K562 (cell line): ENCODE measurements at regions not wholly inside any gene's neighbourhood (a gene's known extent, or its start where the extent isn't known, plus 50 kb on each side); places are given as distances from the start of the nearest gene placed in this dataset.

Source experiments
- ATAC-seq: fragments of 200-7000 bp; cut with Tn5 transposase; 3 replicates; pipeline ENCODE4 v1.9.1; 2020; ENCODE audit warnings: moderate library complexity
- BruUV-seq: library from RNA; stranded (reverse); fragments of 400-500 nt; replicated peaks from 2 replicates; lab custom pipeline; 2021; lab: Mats Ljungman, UMichigan
- CTCF ChIA-PET: fragments of 300-600 bp; formaldehyde crosslinking; extraction: SDS; loops from one replicate; lab custom pipeline; 2021; ENCODE audit warnings: low intra/inter-chr PET ratio; lab: Yijun Ruan, JAX
- POLR2A ChIA-PET: fragments of 300-600, 350-650 bp; sonication (Branson Sonifier 250); formaldehyde crosslinking; extraction: SDS; loops from one replicate; lab custom pipeline; 2021; ENCODE audit warnings: antibody characterized with exemption, inconsistent platforms; lab: Yijun Ruan, JAX
- DNase-seq, 4 experiments: peaks; one replicate each; pipeline versions ENCODE4 v3.0.0 to v3.0.0-alpha.2; 2011 to 2018; ENCODE audit warnings: low spot score in 3 of 4, mixed read lengths in 3 of 4; ENCODE audit errors: extremely low read depth in 1 of 4
- FAIRE-seq: peaks from 2 replicates; lab custom pipeline; 2011; peaks lifted over from hg19 to GRCh38; lab: Jason Lieb, UNC
- H2AFZ ChIP-seq: 2 replicates; pipeline ENCODE4 v1.6.0; 2011; ENCODE audit warnings: low read depth, low read length, control low read depth, inconsistent platforms
- H3K27ac ChIP-seq: fragments of 200-600 bp; 3 replicates; pipeline ENCODE4 v1.8.0; 2011; ENCODE audit warnings: low read depth, mild to moderate bottlenecking, control low read depth, inconsistent platforms, low read length, moderate library complexity, mixed read lengths; ENCODE audit errors: extremely low read depth
- H3K27me3 ChIP-seq, 2 experiments: fragments of 300-600 bp in 1 of 2; 2 replicates in 1 of 2; 3 replicates in 1 of 2; pipeline versions ENCODE4 v1.6.0 to v1.8.0; 2011; ENCODE audit warnings: inconsistent platforms in 2 of 2, low read length in 2 of 2, mild to moderate bottlenecking in 1 of 2, mixed read lengths in 1 of 2, moderate library complexity in 1 of 2; ENCODE audit not compliant: control insufficient read depth in 2 of 2, insufficient read depth in 2 of 2
- H3K36me3 ChIP-seq: fragments of 300-600 bp; 3 replicates; pipeline ENCODE4 v1.8.0; 2011; ENCODE audit warnings: mild to moderate bottlenecking, low read length, inconsistent platforms; ENCODE audit not compliant: control insufficient read depth, insufficient read depth
- H3K4me1 ChIP-seq, 2 experiments: fragments of 200-600 bp in 1 of 2; replicated peaks in 1 of 2; 2 replicates in 1 of 2; 3 replicates in 1 of 2; pipeline versions ENCODE4 v1.5.1 to v1.8.0; 2011; ENCODE audit warnings: inconsistent platforms in 2 of 2, low read length in 2 of 2, mild to moderate bottlenecking in 1 of 2, mixed read lengths in 1 of 2, moderate library complexity in 1 of 2; ENCODE audit not compliant: control insufficient read depth in 2 of 2, insufficient read depth in 2 of 2
- H3K4me2 ChIP-seq: 2 replicates; pipeline ENCODE4 v1.6.1; 2011; ENCODE audit warnings: low read length, control low read depth, inconsistent platforms, mixed read lengths; ENCODE audit not compliant: insufficient read depth
- H3K4me3 ChIP-seq: fragments of 200-600 bp; sonication (generic), shearing (Covaris generic); 2 replicates; pipeline ENCODE4 v1.5.1; 2016; ENCODE audit warnings: control low read depth, inconsistent platforms
- H3K79me2 ChIP-seq: fragments of 200-600 bp; 3 replicates; pipeline ENCODE4 v1.8.0; 2011; ENCODE audit warnings: low read length, inconsistent platforms; ENCODE audit not compliant: control insufficient read depth, insufficient read depth
- H3K9ac ChIP-seq, 2 experiments: 2 replicates each; pipeline versions ENCODE4 v1.6.0 to v1.6.1; 2011; ENCODE audit warnings: low read depth in 2 of 2, low read length in 2 of 2, control low read depth in 1 of 2, inconsistent platforms in 1 of 2, mild to moderate bottlenecking in 1 of 2, mixed read lengths in 1 of 2; ENCODE audit not compliant: insufficient read depth in 1 of 2
- H3K9me1 ChIP-seq: one replicate; pipeline ENCODE4 v1.6.0; 2011; ENCODE audit warnings: inconsistent platforms, mild to moderate bottlenecking, low read length, moderate library complexity; ENCODE audit not compliant: control insufficient read depth, insufficient read depth
- H3K9me3 ChIP-seq: replicated peaks from 2 replicates; pipeline ENCODE4 v1.5.1; 2011; ENCODE audit warnings: low read depth, low read length, inconsistent platforms; ENCODE audit not compliant: control insufficient read depth, insufficient read depth
- H4K20me1 ChIP-seq: replicated peaks from 2 replicates; pipeline ENCODE4 v1.6.1; 2011; ENCODE audit warnings: low read length, inconsistent platforms, mixed read lengths; ENCODE audit not compliant: control insufficient read depth, insufficient read depth
- EP300 ChIP-seq: IDR thresholded peaks from 2 replicates; pipeline ENCODE4 v1.6.1; 2012; ENCODE audit warnings: low read length, improper control_type of control experiment
- HNRNPUL1 ChIP-seq: fragments of 200-400 bp; formaldehyde crosslinking; IDR thresholded peaks from 2 replicates; pipeline ENCODE4 v1.6.1; 2017; ENCODE audit warnings: low read length
- THRB ChIP-seq: fragments of 450-650 bp; formaldehyde crosslinking; conservative IDR thresholded peaks from 2 replicates; pipeline ENCODE4 v1.4.0; 2022; ENCODE audit warnings: mild to moderate bottlenecking, missing genetic modification characterization
- ZBTB49 ChIP-seq: sonication (generic); formaldehyde crosslinking; IDR thresholded peaks from 2 replicates; pipeline ENCODE4 v1.8.0; 2022; ENCODE audit warnings: missing genetic modification reagents, mild to moderate bottlenecking, borderline replicate concordance
- WGBS: fragments of 100-300 bp; shearing (Covaris generic); methylation state at CpG from one replicate; pipeline ENCODE4 v1.1.6; 2016; ENCODE audit warnings: low coverage, mixed read lengths; ENCODE audit not compliant: insufficient coverage; ENCODE audit errors: missing lambda C conversion rate; 5-methylcytosine and 5-hydroxymethylcytosine counted together
- in situ Hi-C: fragments of 300-500 bp; cut with MboI; formaldehyde crosslinking; loops from 4 replicates; pipeline ENCODE4 v1.15.0; 2018; ENCODE audit warnings: inconsistent platforms, mixed read lengths
- intact Hi-C: fragments of 100-400 bp; cut with micrococcal nuclease; formaldehyde crosslinking; loops from 2 replicates; pipeline ENCODE4 v1.14.2; 2022

- TF ChIP-seq ZBTB49, result no peak
Observed at GRCh38 chr17:5821803-5822202, 237.5 kb upstream of the NLRP1 start (continued).

- CTCF ChIA-PET, result no interaction called here
- Histone ChIP-seq H2AFZ (0 out of 2 replicates have a peak overlapping the region, but pooled peaks have one; percentile 39), H3K4me2 (no peak overlapping the region), H3K9ac (no peak overlapping the region), H3K79me2 (no peaks in the 10 kb centered on the region), H3K27me3 (peaks cover 0 to 12% of the 10 kb centered on the region in 2 experiments; a peak in 1 of 5 replicates), H3K9me3 (no peaks in the 10 kb centered on the region), H3K27ac (no peak overlapping the region), H3K36me3 (no peaks in the 10 kb centered on the region), H3K4me1 (no peaks in the 10 kb centered on the region), H4K20me1 (no peaks in the 10 kb centered on the region), H3K4me3 (no peak overlapping the region), H3K9me1 (no peaks in the 10 kb centered on the region)
- 7% methylated on average over 13 of the region's 16 CpGs for WGBS
- FAIRE-seq (no peak), ATAC-seq (no peak), DNase-seq (no peak)
- in situ Hi-C loops (no loop called here), intact Hi-C loops (no loop called here)
- TF ChIP-seq EP300 (no peak), THRB (CRISPR knock-in tag) (no peak), HNRNPUL1 (no peak)
- no TSS peak for BruUV-seq
- POLR2A ChIA-PET, result interaction anchor here (0.6 kb wide), 1 partner anchor 16 kb away, joined by 3 read pairs; no protein-coding TSS in a partner anchor
Observed at GRCh38 chr17:5822281-5823060, 238.2 kb upstream of the NLRP1 start.
